ENCODE measurements at regions not wholly inside any gene's neighbourhood (a gene's known extent, or its start where the extent isn't known, plus 50 kb on each side); places are given as distances from the start of the nearest gene placed in this dataset.

GRCh38 chr2:5391362-5391761 is 300.8 kb upstream of the SOX11 start:
- TF ChIP-seq CTCF (IDR thresholded peaks at IDR 0.05; ENCODE audit: insufficient read depth, low read length, poor library complexity, severe bottlenecking) (no peak), EZH2phosphoT487 (conservative IDR thresholded peaks at IDR 0.05; ENCODE audit: low read length) (no peak)
